HG02588 (cell line): ENCODE measurements at regions not wholly inside any gene's neighbourhood (a gene's known extent, or its start where the extent isn't known, plus 50 kb on each side); places are given as distances from the start of the nearest gene placed in this dataset.

ENCODE experiments used
- ATAC-seq: cut with Tn5 transposase; IDR thresholded peaks from one replicate; pipeline ENCODE4 v1.9.1; 2021; ENCODE audit warnings: mild to moderate bottlenecking, moderate library complexity; ENCODE audit not compliant: unreplicated experiment

DNA sequence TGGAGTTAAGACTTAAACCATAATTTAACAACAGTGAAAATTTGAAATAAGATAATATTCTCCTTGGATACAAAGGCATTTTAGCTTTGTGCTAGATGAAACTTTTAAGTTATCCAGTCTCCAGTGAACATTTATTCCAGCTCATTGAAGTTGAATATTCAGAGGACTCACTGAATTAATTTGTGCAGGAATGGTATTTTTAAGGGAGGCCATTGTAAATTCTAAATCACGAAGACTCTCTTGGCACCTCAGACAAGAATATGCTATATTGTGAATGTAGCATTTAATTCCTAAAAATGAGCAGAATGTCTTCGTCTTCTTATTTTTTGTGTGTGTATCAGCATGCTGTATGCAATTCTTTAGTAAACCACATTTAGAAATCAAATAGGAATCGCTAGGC is 731.7 kb upstream of the RAB6C start:
- ATAC-seq = no peak

DNA sequence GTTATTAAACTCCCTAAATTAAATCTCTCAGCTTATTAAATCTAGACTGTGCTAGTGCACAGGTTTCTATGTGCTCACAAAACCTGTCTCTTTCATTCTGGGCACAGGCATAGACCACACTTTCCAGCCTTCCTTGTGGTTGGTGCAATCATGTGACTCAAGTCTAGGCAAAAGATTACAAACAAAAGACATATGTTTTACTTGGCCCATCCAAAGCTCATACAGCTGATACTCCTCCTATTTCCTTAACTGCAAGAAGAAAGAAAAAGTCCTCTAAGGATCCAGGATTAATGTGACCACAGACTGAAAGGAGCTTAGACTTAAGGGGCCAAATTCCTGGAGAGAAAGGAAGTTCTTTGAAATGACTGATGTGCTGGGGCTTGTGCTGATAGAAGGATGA is 731.3 kb upstream of the RAB6C start:
- ATAC-seq = no peak

DNA sequence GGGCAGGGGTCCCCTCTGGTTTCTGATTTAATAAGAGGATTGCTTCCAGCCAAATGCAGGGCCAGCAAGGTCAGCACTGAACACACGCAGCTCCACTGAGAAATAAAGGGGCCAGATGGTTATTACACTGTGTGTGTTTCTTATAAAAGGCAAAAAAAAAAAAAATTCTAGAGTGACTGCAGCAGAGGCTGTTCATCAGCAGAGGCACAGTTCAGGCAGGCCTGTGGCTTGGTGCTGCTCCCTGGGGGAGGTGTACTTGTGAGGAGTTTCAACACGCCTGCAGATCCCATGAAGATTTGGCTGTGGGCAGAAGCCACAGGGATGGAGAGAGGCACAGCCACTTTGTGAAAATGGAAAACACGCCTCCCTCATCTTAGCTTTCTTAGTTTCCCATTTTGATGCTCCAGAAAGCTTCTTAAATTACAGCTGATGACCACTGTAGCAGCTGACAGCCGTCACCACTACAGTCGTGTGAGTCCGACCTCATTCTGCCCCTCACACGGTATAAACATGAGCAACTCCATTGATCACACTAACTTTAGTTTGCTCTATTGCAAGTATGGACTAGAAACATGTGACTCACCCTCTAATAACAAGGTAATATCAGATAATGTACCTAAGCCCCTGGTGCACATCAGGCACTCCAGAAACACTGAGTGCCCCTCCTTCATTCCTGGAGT is 726.5 kb upstream of the RAB6C start:
- no peak for ATAC-seq

DNA sequence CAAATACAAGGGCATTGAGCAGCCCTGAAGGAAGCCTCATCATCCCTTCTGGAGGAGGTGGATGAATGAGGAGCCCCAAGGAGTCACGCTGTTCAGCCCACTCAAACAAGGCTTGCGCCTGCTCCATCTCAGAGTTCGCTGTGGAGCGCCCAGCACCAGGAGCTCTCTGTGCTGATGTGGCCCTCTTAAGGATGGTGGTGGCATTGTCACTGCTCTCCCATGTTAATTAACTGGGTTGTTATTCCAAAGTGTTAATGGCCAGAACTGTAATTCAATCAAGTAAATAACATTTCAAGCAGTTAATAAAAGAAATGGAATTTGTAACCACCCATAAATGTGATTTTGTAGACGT is 726.0 kb upstream of the RAB6C start:
- ATAC-seq = no peak

DNA sequence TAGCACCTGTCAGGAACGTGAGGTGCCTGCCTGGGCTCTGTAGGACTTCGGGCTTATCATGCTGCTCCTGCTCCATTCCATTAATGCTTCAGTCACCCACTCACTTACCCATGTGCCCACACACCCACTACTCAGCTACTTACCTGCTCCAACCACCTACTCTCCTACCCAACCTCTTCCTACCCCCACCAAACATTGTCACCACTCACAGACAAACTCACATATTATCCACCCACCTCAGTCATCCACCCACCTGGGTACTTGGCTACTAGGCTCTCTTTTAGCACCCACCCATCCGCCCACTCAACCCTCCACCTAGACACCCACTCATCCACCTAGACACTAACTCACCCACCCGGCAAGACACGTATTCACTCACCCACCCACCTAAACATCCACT is 724.7 kb upstream of the RAB6C start:
- no peak for ATAC-seq

DNA sequence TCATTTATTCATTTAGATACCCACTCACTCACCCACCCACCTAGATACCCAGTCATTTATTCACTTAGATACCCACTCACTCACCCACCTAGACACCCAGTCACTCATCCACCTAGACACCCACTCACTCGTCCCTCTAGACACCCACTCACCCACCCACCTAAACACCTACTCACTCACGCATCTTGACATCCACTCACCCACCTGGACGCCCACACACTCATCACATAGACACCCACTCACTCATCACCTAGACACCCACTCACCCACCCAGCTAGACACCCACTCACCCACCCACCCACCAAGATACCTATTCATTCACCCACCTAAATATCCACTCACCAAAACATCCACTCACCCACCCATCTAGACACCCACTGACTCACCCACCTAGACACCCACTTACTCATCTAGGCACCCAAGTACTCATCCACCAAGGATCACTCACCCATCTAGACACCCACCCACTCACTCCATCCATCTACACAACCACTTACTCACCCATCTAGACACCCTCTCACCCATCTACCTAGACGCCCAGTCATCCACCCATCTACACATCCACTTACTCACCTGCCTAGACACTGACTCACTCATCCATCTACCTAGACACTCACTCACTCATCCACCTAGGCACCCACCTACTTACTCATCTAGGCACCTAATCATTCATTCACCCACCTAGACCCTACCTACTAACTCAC is 723.7 kb upstream of the RAB6C start:
- ATAC-seq = no peak

DNA sequence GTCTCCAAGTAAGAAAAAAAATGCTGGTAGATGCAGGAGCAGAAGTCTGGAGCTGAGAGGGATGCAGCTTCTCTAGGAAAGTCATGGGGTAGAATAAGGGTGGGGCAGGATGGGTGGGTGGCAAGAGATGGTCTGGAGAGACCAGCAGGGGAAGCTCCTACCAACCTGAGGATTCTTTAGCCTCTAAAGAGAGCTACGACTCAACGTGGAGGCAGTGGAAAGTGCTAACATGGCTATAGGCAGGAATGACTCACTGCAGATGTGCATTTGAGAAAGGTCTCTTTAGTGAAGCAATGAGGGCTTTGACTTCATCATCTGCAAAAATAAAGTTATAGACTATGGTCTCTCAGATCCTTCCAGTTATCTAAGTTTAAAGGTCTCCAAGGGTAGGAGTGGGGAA is 722.8 kb upstream of the RAB6C start:
- no peak for ATAC-seq

DNA sequence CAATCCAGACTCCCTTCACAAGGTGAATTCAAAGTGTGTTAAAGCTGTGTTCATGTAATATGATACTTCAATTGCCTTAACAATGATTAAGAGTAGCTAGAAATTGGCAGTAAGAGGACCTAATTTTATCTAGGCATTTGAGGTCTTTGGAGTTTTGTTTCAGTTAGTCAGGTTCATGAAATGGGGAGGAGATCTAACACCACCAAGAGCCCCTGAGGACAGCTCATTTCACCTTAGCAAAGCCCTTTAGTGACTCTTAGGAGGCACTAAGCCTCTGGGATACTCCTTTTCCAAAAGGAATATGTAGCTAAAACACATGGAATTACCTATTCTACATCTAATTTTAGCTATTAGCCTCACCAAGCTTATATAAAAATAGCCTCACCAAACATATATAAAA is 716.5 kb upstream of the RAB6C start:
- no peak for ATAC-seq

DNA sequence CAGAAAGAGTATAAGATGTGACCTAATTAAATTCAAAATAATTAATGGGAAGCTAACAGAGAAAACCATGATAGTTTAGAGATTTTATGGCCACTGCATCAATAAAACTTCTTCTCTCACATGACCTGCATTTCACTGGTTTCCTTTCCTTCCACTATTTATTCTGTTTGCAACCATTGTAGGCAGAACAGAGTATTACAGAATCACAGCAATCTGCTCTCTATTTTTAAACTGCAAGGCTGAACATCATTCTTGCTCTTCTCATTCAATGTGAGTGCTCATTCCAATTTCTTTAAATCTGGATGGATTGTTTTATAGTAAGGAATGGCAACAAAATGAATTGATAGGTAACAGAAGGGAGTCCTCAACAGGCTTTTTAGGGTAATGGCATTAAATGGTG is 715.5 kb upstream of the RAB6C start:
- no peak for ATAC-seq

DNA sequence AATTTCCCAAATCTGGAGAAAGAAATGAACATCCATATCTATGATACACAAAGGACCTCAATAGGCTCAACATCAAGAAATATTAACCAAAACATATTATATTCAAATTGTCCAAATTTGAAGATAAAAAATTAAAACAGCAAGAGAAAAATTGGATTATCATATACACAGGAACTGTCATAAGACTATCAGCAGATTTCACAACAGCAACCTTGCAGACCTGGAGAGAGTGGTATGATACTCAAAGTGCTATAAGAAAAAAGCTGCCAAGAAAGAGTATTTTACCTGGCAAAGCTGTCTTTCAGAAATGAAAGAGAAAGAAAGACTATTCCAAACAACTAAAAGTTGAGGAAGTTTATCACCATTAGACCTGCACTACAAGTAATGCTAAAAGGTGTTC is 711.9 kb upstream of the RAB6C start:
- ATAC-seq = no peak

DNA sequence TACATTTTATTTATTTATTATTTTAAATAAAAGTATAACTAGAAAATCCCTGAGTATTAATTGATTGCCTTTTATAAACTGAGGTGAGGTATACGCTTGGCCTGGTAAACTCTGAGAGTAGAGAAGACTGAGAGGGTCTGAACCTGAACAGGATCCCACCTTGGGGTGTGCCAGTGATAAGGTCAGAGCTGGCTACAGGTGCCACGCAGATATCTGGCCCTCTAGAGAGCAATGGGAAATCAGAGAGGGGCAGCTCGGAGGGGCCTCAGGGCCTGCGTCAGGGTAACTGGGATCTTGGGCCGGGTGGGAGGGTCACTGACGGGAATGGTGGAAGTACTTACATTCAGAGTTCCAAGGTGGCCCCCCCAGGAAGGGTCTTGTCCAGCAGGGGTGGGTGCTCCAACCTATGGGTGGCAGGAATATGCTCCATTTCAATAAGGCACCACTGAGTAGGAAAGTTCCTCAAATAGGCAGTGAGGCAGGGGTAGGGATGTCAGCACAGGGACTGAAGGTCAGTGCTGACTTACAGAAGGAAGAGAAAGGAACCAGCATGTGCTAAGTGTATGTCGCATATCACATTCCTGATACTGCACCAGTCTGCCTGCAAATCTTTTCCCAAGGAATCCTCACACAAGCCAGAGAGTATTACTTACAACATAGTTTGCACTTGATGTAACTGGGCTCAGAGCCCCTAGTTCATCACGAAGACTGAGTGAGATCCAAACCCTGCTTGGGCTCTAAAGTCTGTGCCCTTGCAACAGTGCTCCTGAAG is 706.0 kb upstream of the RAB6C start:
- no peak for ATAC-seq

DNA sequence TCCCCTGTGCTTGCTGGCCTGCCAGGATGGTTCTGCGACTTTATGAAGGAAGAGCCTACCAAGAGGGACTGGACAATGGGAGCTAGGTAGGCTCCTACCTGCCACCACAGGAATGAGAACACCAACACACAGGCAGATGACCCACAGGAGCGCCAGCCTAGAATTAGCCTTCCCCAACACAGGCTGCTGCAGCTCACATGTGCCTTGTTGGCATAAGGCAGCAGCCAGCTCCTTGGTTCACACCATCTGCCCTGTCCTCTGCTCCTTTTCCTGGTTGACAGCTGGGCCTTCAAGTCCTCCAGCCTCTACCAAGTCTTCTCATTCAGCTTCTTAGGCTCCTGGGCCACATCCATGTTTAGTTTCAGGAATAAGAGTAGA is 705.4 kb upstream of the RAB6C start:
- ATAC-seq = no peak

DNA sequence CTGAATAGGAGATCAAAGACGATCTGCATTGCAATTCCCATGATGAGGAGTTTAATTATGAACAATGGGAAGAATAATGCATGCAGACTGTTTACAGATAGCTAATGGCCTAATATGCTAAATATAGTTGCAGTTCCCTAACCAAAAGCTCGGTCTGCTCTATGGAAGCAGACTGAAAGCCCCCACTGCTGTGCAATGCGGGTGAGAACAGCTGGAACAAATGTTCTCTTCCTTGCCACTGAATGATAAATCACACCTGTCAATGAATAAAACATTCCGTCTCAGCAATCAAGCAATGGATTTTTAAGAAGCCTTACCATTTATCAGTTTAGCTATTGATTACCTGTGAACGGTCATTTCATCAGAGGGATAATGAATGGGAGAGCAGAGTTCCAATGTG is 704.5 kb upstream of the RAB6C start:
- ATAC-seq = no peak

DNA sequence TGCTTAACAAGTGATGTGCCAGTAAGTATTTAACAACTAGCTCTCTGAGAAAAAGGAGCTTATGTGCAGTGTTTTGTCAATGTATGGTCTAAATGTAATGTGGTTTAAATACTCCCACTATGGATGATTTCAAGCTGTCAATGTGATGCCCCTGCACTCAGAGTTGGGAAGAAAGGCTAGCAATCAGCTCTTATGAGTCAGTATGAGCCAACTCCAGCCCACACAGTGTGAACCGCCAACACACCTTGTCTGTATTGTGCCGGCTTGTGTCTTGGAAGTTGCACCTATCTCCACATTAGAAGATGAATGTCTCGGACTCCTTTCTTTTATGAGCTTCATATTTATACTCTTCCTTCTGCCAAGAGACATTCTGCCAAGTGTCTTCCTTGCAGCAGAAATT is 703.8 kb upstream of the RAB6C start:
- no peak for ATAC-seq

DNA sequence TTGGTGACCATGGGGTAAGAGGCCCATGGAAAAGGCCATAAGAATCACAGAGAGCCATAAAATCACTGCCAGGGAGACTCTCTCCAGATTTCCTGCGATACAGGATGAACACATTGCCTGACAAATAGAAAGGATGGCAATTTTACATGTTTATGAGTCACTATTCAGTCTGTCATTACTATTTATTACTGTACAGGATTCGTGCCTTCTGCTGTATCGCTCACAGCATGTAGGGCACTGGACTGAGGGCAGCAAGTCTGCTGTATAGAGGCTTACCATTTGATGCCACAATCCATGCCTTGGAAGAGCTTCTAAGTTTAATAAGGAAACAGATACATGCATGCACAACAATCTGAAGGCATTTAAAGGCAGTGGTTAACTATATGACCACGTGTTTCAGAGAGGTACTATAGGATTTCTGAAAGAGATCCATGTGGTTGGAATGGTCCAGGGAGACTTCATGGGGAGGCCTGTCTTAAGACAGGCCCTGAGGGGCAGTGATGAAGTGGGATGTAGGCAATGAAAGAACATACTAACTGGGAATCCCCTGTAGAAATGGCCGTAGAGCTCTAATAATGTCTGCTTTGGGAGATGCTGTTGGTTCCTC is 702.4 kb upstream of the RAB6C start:
- ATAC-seq = no peak

DNA sequence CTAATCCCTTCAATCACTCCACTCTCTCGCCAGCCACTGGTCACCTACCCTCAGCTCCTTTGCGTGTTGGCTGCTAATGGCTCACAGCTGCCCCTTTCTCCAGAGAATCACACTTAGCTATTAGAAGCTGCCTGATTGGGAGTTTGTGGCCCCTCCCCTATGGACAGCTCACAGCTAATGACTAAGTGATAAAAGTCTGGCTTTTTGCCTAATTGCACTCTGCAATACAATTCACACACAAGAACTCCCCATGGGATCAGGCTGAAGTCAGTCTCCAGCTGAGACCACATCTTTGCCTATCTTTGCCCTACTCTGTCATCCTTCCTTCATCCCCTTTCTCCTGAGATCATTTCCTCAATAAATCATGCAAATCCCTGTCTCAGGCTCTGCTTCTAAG is 701.9 kb upstream of the RAB6C start:
- ATAC-seq = no peak

DNA sequence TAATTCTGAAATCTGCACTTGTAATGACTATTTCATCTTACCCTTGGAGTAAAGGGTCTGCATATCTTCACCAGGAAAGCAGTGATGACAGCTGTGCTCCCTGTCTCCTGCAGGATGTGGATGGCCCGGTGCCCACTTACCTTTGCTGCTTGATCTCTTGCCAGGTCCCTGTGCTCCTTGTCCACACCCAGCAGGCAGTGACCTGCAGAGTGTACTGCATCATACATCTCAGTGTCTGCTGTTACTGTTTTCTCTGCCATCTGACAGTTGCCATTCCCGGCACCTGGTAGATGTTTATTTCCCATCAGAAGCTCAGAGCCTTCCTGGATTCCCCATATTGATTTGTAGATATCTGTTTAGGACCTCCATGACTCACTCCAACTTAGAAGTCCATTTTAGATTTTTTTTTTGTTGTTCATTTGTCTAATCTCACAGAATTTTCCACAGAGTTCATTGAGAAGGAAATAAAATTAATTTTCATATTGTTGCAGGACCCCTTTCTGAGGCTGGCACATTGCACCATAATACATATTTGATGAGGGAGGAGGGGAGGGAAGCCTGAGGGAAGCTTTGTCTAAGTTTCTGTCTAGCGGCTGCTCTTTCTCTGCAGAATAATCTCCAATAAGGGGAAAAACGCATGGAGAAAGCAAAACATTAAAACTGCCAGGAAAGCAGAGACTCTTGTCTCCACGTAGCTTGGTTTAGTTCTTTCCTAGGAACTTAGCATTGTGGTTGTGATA is 697.5 kb upstream of the RAB6C start:
- no peak for ATAC-seq

DNA sequence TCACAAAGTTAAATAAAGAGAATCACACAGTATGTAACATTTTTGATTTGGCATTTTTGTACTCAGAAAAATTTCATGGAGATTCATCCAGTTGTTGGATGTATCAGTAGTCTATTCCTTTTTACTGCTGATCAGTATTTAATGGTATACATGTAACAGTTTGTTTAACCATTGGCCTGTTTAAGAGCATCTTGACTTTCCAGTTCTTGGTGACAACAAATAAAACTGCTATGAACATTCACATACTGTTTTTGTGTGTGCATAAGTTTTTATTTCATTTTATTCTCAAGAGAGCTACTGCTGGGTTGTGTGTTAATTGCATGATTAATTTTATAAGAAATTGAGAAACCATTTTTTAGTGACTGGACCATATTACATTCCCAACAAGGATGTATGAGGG is 694.5 kb upstream of the RAB6C start:
- ATAC-seq = no peak

DNA sequence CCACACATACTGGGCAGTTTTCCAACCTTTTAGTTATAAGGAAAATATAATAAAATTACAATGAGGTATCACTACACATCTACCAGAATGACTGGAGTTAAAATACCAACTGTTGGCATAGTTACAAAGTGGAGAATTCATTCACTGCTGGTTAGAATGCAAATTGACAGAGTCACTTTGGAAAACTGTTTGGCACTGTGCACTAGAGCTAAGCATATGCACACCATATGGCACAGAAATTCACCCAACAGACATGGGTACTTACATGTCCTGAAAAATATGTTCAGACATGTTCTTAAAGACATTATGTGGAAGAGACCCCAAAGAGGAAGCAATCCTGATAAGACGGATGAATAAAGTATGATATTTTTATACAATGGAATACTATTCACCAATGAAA is 686.1 kb upstream of the RAB6C start:
- ATAC-seq = no peak

DNA sequence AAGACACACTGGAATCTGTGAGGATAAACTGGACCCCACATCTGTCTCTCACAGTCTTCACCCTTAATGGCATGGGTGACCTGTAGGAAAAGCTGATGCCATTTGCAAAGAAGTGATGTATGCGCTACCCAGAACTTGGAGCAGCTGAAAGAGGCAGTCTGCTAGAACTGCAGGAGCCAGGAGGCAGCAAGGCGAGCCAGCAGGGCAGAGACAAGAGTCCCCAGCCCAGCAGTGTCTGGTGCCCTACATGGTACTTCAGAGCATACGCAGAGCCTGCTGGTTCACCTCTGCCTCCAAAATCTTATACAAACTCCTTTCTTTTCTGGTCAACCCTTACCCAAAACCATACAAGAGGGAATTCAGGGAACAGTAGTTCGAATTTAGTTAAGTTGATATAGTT is 683.1 kb upstream of the RAB6C start:
- ATAC-seq = no peak

DNA sequence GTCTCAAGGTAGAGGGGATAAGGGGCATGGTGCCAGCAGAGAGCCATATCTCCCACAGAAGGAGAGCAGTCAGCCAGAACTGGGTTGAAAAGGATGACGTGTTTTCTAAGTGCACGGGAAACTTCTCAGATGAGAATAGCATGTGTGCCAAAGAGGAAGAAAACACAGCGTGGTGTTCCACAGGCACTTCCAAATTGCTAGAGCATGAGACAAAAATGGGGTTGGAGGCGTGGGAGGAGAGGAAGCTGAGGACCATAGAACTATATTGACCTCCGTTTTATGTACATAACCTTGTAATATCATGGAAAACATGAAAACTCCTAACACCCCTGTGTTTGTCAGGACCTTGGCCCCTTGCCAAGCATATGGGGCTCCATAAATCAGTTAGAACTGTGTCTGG is 682.7 kb upstream of the RAB6C start:
- ATAC-seq = no peak
